ENCODE measurements at regions not wholly inside any gene's neighbourhood (a gene's known extent, or its start where the extent isn't known, plus 50 kb on each side); places are given as distances from the start of the nearest gene placed in this dataset.

DNA sequence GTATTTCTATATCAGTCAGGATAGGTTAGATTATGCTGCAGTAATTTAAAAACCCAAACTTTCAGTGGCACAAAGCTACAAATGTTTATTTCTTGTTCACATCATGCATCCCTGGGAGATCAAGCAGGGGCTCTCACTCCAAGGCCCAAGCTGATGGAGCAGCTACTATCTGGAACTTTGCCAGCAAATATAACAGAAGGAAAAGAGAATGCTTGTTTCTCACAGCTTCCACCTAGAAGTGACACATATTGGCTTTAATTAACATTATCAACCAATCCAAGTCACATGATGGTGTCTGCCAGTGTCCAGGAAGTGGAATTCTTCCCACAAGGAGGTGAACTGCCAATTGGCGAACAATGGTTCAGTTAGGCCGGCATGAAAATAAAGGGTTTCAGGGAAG is 306.9 kb downstream of the BCL11A start (continued):
- no peak for TF ChIP-seq ZNF622 (IDR thresholded peaks at IDR 0.05)
- TF ChIP-seq POLR2AphosphoS2 (IDR thresholded peaks at IDR 0.05; ENCODE audit: low read depth, low read length), result no peak
- no peak for TF ChIP-seq POLR2AphosphoS5 (IDR thresholded peaks at IDR 0.05; ENCODE audit: low read length)
- TF ChIP-seq RAD51 (IDR thresholded peaks at IDR 0.05), result no peak

DNA sequence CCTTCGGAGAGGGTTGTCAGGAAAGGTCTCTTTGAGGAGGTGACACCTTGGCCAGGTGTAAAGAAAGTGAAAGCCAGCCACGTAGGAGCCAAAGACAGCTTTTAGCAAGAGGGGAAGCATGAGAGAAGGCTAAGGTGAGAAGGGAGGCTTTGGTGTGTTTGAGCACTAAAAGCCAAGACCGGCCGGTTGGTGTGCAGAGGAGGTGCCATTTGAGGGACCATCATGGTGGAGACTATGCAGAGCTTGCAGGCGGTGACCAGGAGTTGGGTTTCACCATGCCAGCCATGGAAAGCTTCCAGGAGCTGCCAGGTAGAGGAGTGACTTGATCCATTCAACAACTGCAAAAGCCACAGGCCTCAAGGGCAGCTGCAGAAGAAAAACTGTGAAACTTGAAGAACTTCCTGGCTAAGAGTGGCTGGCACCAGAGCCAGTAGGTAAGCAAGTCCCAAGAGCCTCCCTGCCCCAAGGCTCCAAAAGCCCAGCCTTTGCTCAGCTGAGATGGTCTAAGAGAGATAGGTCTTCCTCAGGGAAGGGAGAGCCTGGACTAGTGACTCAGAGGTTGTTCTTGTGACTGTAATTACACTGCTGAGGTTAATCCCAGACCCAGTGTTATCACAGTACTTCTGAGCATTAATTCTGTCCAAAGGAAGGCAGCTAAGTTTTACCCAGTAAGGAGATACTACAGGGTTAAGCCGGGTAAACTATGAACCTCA is 319.0 kb downstream of the BCL11A start:
- Histone ChIP-seq H3K9ac (ENCODE audit: control insufficient read depth, insufficient read depth, low read length) (no peak overlapping the region), H3K79me2 (ENCODE audit: control insufficient read depth, insufficient read depth, low read length) (no peaks in the 10 kb centered on the region), H3K36me3 (ENCODE audit: control insufficient read depth in 2 of 2, insufficient read depth in 2 of 2, low read length in 1 of 2) (no peaks in the 10 kb centered on the region), H2AFZ (ENCODE audit: control insufficient read depth, low read depth, low read length) (no peak overlapping the region), H3K4me1 (ENCODE audit: control insufficient read depth, insufficient read depth, low read length) (no peaks in the 10 kb centered on the region), H3K4me2 (ENCODE audit: control insufficient read depth, insufficient read depth) (no peak overlapping the region), H4K20me1 (ENCODE audit: control insufficient read depth, insufficient read depth) (no peaks in the 10 kb centered on the region), H3K9me3 (replicated peaks; ENCODE audit: control insufficient read depth, insufficient read depth, low read length) (no peaks in the 10 kb centered on the region; the same call in 1 of the 3 replicates), H3K27ac (ENCODE audit: control insufficient read depth, insufficient read depth) (no peak overlapping the region), H3K27me3 (replicated peaks in 1 of 2; ENCODE audit: control insufficient read depth in 2 of 2, insufficient read depth in 2 of 2, low read length in 1 of 2) (no peaks in the 10 kb centered on the region), H3K4me3 (no peak overlapping the region)
- intact Hi-C loops (cut with micrococcal nuclease; ENCODE audit: unreplicated experiment) (no loop called here), in situ Hi-C loops (cut with MboI) (no loop called here)
- ChIA-PET POLR2A (no interaction called here), RAD21 (ENCODE audit: unreplicated experiment) (interaction anchor here (0.5 kb wide), 1 partner anchor 9 kb away, joined by 4 read pairs; no protein-coding TSS in a partner anchor), SMC1A (ENCODE audit: uncharacterized antibody, unreplicated experiment) (interaction anchor here (1.3 kb wide), 1 partner anchor 26 kb away, joined by 3 read pairs; no protein-coding TSS in a partner anchor), CTCF (no interaction called here)
- no peak for FAIRE-seq
- no peak for ATAC-seq
- WGBS (ENCODE audit: insufficient coverage, insufficient replicate concordance, low lambda C conversion rate, missing lambda C conversion rate), result 51% methylated on average over 6 of the region's 6 CpGs
- DNase-seq (ENCODE audit: low read depth, low spot score), result no peak
- BruUV-seq (replicated peaks), result no TSS peak
- TF ChIP-seq, protein P1, sequence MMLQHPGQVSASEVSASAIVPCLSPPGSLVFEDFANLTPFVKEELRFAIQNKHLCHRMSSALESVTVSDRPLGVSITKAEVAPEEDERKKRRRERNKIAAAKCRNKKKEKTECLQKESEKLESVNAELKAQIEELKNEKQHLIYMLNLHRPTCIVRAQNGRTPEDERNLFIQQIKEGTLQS (IDR thresholded peaks at IDR 0.05; ENCODE audit: borderline replicate concordance, extremely low read depth, low read depth, low read length), result no peak
- TF ChIP-seq, protein P2, sequence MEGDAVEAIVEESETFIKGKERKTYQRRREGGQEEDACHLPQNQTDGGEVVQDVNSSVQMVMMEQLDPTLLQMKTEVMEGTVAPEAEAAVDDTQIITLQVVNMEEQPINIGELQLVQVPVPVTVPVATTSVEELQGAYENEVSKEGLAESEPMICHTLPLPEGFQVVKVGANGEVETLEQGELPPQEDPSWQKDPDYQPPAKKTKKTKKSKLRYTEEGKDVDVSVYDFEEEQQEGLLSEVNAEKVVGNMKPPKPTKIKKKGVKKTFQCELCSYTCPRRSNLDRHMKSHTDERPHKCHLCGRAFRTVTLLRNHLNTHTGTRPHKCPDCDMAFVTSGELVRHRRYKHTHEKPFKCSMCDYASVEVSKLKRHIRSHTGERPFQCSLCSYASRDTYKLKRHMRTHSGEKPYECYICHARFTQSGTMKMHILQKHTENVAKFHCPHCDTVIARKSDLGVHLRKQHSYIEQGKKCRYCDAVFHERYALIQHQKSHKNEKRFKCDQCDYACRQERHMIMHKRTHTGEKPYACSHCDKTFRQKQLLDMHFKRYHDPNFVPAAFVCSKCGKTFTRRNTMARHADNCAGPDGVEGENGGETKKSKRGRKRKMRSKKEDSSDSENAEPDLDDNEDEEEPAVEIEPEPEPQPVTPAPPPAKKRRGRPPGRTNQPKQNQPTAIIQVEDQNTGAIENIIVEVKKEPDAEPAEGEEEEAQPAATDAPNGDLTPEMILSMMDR (IDR thresholded peaks at IDR 0.05 in 2 of 3, conservative IDR thresholded peaks at IDR 0.05 in 1 of 3; ENCODE audit: control insufficient read depth in 2 of 3, extremely low read depth in 1 of 3, insufficient read depth in 1 of 3, low read depth in 3 of 3, low read length in 3 of 3), result no peak
- TF ChIP-seq TCF12 (IDR thresholded peaks at IDR 0.05; ENCODE audit: low read depth, low read length) (no peak), CBX5 (IDR thresholded peaks at IDR 0.05; ENCODE audit: low read depth) (no peak), SPI1 (IDR thresholded peaks at IDR 0.05; ENCODE audit: borderline replicate concordance, insufficient read depth, low read depth, low read length) (no peak), RAD21 (IDR thresholded peaks at IDR 0.05; ENCODE audit: insufficient read depth, low read depth, low read length) (no peak), RAD51 (IDR thresholded peaks at IDR 0.05) (no peak), SRF (IDR thresholded peaks at IDR 0.05; ENCODE audit: low read depth in 2 of 2, low read length in 2 of 2) (no peak)
- TF ChIP-seq, protein P3, sequence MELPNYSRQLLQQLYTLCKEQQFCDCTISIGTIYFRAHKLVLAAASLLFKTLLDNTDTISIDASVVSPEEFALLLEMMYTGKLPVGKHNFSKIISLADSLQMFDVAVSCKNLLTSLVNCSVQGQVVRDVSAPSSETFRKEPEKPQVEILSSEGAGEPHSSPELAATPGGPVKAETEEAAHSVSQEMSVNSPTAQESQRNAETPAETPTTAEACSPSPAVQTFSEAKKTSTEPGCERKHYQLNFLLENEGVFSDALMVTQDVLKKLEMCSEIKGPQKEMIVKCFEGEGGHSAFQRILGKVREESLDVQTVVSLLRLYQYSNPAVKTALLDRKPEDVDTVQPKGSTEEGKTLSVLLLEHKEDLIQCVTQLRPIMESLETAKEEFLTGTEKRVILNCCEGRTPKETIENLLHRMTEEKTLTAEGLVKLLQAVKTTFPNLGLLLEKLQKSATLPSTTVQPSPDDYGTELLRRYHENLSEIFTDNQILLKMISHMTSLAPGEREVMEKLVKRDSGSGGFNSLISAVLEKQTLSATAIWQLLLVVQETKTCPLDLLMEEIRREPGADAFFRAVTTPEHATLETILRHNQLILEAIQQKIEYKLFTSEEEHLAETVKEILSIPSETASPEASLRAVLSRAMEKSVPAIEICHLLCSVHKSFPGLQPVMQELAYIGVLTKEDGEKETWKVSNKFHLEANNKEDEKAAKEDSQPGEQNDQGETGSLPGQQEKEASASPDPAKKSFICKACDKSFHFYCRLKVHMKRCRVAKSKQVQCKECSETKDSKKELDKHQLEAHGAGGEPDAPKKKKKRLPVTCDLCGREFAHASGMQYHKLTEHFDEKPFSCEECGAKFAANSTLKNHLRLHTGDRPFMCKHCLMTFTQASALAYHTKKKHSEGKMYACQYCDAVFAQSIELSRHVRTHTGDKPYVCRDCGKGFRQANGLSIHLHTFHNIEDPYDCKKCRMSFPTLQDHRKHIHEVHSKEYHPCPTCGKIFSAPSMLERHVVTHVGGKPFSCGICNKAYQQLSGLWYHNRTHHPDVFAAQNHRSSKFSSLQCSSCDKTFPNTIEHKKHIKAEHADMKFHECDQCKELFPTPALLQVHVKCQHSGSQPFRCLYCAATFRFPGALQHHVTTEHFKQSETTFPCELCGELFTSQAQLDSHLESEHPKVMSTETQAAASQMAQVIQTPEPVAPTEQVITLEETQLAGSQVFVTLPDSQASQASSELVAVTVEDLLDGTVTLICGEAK (IDR thresholded peaks at IDR 0.05; ENCODE audit: borderline replicate concordance), result no peak

Data from GM12878 (cell line).